Spleen (tissue), 7 donors: ENCODE measurements at regions not wholly inside any gene's neighbourhood (a gene's known extent, or its start where the extent isn't known, plus 50 kb on each side); places are given as distances from the start of the nearest gene placed in this dataset.

ENCODE experiments used
- CTCF ChIP-seq, 11 experiments: fragments of 200-600 bp in 7 of 11; fragments of 450-650 bp in 4 of 11; sonication (generic) in 4 of 11; IDR thresholded peaks in 8 of 11; conservative IDR thresholded peaks in 3 of 11; 1 replicate in 7 of 11; 2 replicates in 4 of 11; pipeline versions ENCODE4 v1.4.0 to v1.8.0; 2016 to 2021; ENCODE audit warnings: antibody characterized with exemption in 11 of 11, inconsistent platforms in 4 of 11, mild to moderate bottlenecking in 1 of 11
- POLR2A ChIP-seq, 3 donors: fragments of 450-650 bp; IDR thresholded peaks; one replicate each; pipeline ENCODE4 v1.5.1; 2017; ENCODE audit warnings: antibody characterized with exemption in 3 of 3, mild to moderate bottlenecking in 1 of 3
- POLR2AphosphoS5 ChIP-seq, 3 donors: sonication (generic); formaldehyde crosslinking; IDR thresholded peaks; one replicate each; pipeline ENCODE4 v1.5.1; 2017; ENCODE audit warnings: antibody characterized with exemption in 3 of 3
- donor health status: DM: no; HTN: no; CAD: no; lungs with moderate emphysema.
- donor health status: DM: no; HTN: no; CAD: no.
- donor health status: DM: no; HTN: no; CAD: no.

GRCh38 chr10:57320416-57320815 lies 947.3 kb downstream of the IPMK start:
- no peak for TF ChIP-seq POLR2A (IDR thresholded peaks at IDR 0.05)
- TF ChIP-seq CTCF (IDR thresholded peaks at IDR 0.05 in 8 of 11, conservative IDR thresholded peaks at IDR 0.05 in 3 of 11) = no peak
- TF ChIP-seq POLR2AphosphoS5 (IDR thresholded peaks at IDR 0.05) = no peak
